OCI-LY7 (cell line): ENCODE measurements at regions not wholly inside any gene's neighbourhood (a gene's known extent, or its start where the extent isn't known, plus 50 kb on each side); places are given as distances from the start of the nearest gene placed in this dataset.

Experiments used
- BruUV-seq: library from RNA; stranded (reverse); fragments of 400-500 nt; replicated peaks from 2 replicates; lab custom pipeline; 2021; lab: Mats Ljungman, UMichigan
- CTCF ChIA-PET: fragments of 300-600 bp; sonication (Branson Sonifier 250); formaldehyde crosslinking; loops from one replicate; lab custom pipeline; 2022; ENCODE audit warnings: antibody characterized with exemption; ENCODE audit not compliant: unreplicated experiment; lab: Charles Lee
- POLR2A ChIA-PET: fragments of 300-600 bp; sonication (Branson Sonifier 250); formaldehyde crosslinking; loops from one replicate; lab custom pipeline; 2022; ENCODE audit warnings: antibody characterized with exemption; lab: Charles Lee
- DNase-seq: peaks from one replicate; pipeline ENCODE4 v3.0.0-alpha.2; 2015; ENCODE audit warnings: low spot score
- H2AFZ ChIP-seq: fragments of 200-600 bp; sonication (generic), shearing (Covaris generic); 2 replicates; pipeline ENCODE4 v1.6.1; 2014; ENCODE audit warnings: mild to moderate bottlenecking, antibody characterized with exemption, low read length, moderate library complexity
- H3K27ac ChIP-seq: fragments of 200-600 bp; sonication (generic); 2 replicates; pipeline ENCODE4 v1.5.1; 2014; ENCODE audit warnings: mixed run types, low read depth, mild to moderate bottlenecking, moderate library complexity, low read length, inconsistent platforms; ENCODE audit not compliant: poor library complexity, severe bottlenecking
- H3K36me3 ChIP-seq: fragments of 200-600 bp; sonication (generic); 2 replicates; pipeline ENCODE4 v1.6.1; 2014; ENCODE audit warnings: mild to moderate bottlenecking, antibody characterized with exemption, low read length, moderate library complexity, mixed read lengths; ENCODE audit not compliant: insufficient read depth
- H3K4me1 ChIP-seq: fragments of 200-600 bp; sonication (generic); 2 replicates; pipeline ENCODE4 v1.5.1; 2014; ENCODE audit warnings: mild to moderate bottlenecking, low read length; ENCODE audit not compliant: insufficient read depth, poor library complexity, severe bottlenecking
- H3K4me2 ChIP-seq: fragments of 200-600 bp; sonication (generic); 2 replicates; pipeline ENCODE4 v1.6.1; 2014; ENCODE audit warnings: mild to moderate bottlenecking, low read length
- H3K4me3 ChIP-seq: fragments of 200-600 bp; sonication (generic); 2 replicates; pipeline ENCODE4 v1.5.1; 2014; ENCODE audit warnings: mild to moderate bottlenecking, low read depth, low read length; ENCODE audit not compliant: poor library complexity, severe bottlenecking
- H3K79me2 ChIP-seq: fragments of 200-600 bp; sonication (generic); 2 replicates; pipeline ENCODE4 v1.6.1; 2016; ENCODE audit warnings: low read depth, mild to moderate bottlenecking, low read length, moderate library complexity, mixed read lengths; ENCODE audit not compliant: insufficient read depth
- H3K9me2 ChIP-seq: fragments of 200-600 bp; sonication (generic); 2 replicates; pipeline ENCODE4 v1.6.1; 2016; ENCODE audit warnings: mild to moderate bottlenecking, low read length, mixed read lengths; ENCODE audit not compliant: insufficient read depth
- H3K9me3 ChIP-seq: fragments of 200-600 bp; sonication (generic); 2 replicates; pipeline ENCODE4 v1.6.1; 2014; ENCODE audit warnings: mild to moderate bottlenecking, mixed run types, low read length, mixed read lengths
- H4K20me1 ChIP-seq: fragments of 200-600 bp; sonication (generic); 2 replicates; pipeline ENCODE4 v1.6.1; 2014; ENCODE audit warnings: mild to moderate bottlenecking, antibody characterized with exemption, low read length, moderate library complexity, mixed read lengths; ENCODE audit not compliant: insufficient read depth
- EZH2phosphoT487 ChIP-seq: fragments of 200-600 bp; sonication (generic); IDR thresholded peaks from 2 replicates; pipeline ENCODE4 v1.6.1; 2018; ENCODE audit warnings: low read depth, borderline replicate concordance, mild to moderate bottlenecking, mixed run types, antibody characterized with exemption, low read length, moderate library complexity, mixed read lengths
- intact Hi-C: fragments of 100-400 bp; cut with micrococcal nuclease; formaldehyde crosslinking; loops from one replicate; pipeline ENCODE4 v1.10.0; 2022; ENCODE audit not compliant: unreplicated experiment
- TF ChIP-seq, protein P1 (sequence below): fragments of 200-600 bp; sonication (generic); conservative IDR thresholded peaks from 2 replicates; pipeline ENCODE4 v1.5.1; 2014; ENCODE audit warnings: mild to moderate bottlenecking, antibody characterized with exemption, low read length, moderate library complexity, mixed read lengths

GRCh38 chr15:99443768-99444446 lies 121.9 kb upstream of the MEF2A start:
- no peak for DNase-seq
- TF ChIP-seq EZH2phosphoT487 = no peak
- TF ChIP-seq, protein P1, sequence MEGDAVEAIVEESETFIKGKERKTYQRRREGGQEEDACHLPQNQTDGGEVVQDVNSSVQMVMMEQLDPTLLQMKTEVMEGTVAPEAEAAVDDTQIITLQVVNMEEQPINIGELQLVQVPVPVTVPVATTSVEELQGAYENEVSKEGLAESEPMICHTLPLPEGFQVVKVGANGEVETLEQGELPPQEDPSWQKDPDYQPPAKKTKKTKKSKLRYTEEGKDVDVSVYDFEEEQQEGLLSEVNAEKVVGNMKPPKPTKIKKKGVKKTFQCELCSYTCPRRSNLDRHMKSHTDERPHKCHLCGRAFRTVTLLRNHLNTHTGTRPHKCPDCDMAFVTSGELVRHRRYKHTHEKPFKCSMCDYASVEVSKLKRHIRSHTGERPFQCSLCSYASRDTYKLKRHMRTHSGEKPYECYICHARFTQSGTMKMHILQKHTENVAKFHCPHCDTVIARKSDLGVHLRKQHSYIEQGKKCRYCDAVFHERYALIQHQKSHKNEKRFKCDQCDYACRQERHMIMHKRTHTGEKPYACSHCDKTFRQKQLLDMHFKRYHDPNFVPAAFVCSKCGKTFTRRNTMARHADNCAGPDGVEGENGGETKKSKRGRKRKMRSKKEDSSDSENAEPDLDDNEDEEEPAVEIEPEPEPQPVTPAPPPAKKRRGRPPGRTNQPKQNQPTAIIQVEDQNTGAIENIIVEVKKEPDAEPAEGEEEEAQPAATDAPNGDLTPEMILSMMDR = no peak
- Histone ChIP-seq H3K4me3 (no peak overlapping the region), H3K79me2 (no peaks in the 10 kb centered on the region), H3K4me1 (no peaks in the 10 kb centered on the region), H3K9me2 (no peaks in the 10 kb centered on the region), H2AFZ (no peak overlapping the region), H3K4me2 (no peak overlapping the region), H3K36me3 (no peaks in the 10 kb centered on the region), H3K27ac (no peak overlapping the region), H3K9me3 (no peaks in the 10 kb centered on the region), H4K20me1 (no peaks in the 10 kb centered on the region)
- CTCF ChIA-PET = no interaction called here
- POLR2A ChIA-PET = no interaction called here
- BruUV-seq = no TSS peak
- intact Hi-C loops = no loop called here

GRCh38 chr15:99445272-99445850 lies 120.4 kb upstream of the MEF2A start:
- intact Hi-C loops = no loop called here
- no peak overlapping the region for H3K4me2 ChIP-seq
- TF ChIP-seq EZH2phosphoT487 = no peak
- TF ChIP-seq, protein P1 = no peak
- DNase-seq = no peak
- H3K4me1 ChIP-seq = no peaks in the 10 kb centered on the region
- no peaks in the 10 kb centered on the region for H3K79me2 ChIP-seq
- no peak overlapping the region for H3K4me3 ChIP-seq
- BruUV-seq = no TSS peak
- no peaks in the 10 kb centered on the region for H3K9me3 ChIP-seq
- ChIA-PET CTCF (no interaction called here), POLR2A (no interaction called here)
- no peaks in the 10 kb centered on the region for H4K20me1 ChIP-seq
- no peak overlapping the region for H3K27ac ChIP-seq
- H2AFZ ChIP-seq = no peak overlapping the region
- no peaks in the 10 kb centered on the region for H3K9me2 ChIP-seq
- H3K36me3 ChIP-seq = no peaks in the 10 kb centered on the region
